Body of pancreas (tissue), 4 donors: ENCODE measurements at regions not wholly inside any gene's neighbourhood (a gene's known extent, or its start where the extent isn't known, plus 50 kb on each side); places are given as distances from the start of the nearest gene placed in this dataset.

Experiments used
- POLR2A ChIP-seq, 3 donors: fragments of 450-650 bp; IDR thresholded peaks; one replicate each; pipeline ENCODE4 v1.6.1; 2016; ENCODE audit warnings: antibody characterized with exemption in 3 of 3, mild to moderate bottlenecking in 2 of 3
- TF ChIP-seq, protein P1 (sequence below), 7 experiments: fragments of 450-650 bp in 4 of 7; fragments of 200-600 bp in 3 of 7; sonication (generic) in 3 of 7; IDR thresholded peaks; one replicate each; pipeline ENCODE4 v1.5.1; 2016 to 2019; ENCODE audit warnings: antibody characterized with exemption in 7 of 7

GRCh38 chr4:34412911-34413310, 1831.4 kb downstream of the ARAP2 start:
- TF ChIP-seq, protein P1, sequence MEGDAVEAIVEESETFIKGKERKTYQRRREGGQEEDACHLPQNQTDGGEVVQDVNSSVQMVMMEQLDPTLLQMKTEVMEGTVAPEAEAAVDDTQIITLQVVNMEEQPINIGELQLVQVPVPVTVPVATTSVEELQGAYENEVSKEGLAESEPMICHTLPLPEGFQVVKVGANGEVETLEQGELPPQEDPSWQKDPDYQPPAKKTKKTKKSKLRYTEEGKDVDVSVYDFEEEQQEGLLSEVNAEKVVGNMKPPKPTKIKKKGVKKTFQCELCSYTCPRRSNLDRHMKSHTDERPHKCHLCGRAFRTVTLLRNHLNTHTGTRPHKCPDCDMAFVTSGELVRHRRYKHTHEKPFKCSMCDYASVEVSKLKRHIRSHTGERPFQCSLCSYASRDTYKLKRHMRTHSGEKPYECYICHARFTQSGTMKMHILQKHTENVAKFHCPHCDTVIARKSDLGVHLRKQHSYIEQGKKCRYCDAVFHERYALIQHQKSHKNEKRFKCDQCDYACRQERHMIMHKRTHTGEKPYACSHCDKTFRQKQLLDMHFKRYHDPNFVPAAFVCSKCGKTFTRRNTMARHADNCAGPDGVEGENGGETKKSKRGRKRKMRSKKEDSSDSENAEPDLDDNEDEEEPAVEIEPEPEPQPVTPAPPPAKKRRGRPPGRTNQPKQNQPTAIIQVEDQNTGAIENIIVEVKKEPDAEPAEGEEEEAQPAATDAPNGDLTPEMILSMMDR (IDR thresholded peaks at IDR 0.05), result no peak
- no peak for TF ChIP-seq POLR2A (IDR thresholded peaks at IDR 0.05)
